ENCODE measurements at regions not wholly inside any gene's neighbourhood (a gene's known extent, or its start where the extent isn't known, plus 50 kb on each side); places are given as distances from the start of the nearest gene placed in this dataset.
"Not testable (repeated sequence)": the region's sequence is repeated elsewhere in the genome, so short reads cannot be mapped to it uniquely, and the experiment has no call there.

DNA sequence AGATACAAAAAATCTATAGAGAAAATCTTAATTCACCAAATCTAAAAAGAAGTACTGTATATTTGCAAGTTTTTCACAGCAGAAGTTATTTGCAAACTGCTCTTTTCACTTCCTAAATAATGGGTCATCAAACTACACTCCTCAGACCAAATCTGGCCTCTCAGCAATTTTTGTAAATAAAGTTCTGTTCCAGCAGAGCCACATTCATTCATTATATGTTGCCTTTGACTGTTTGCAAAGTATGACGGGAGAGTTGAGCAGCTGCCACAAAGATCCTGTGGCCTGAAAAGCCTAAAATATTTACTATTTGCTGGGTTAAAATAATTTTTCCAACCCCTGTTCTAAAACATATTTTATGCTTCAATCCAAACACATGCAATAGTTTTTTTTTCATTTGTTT is 1222.3 kb upstream of the SEL1L start:
- intact Hi-C loops (cut with DNase I): no loop called here
- peak in 1 of 10 donors; percentile 12 for DNase-seq

DNA sequence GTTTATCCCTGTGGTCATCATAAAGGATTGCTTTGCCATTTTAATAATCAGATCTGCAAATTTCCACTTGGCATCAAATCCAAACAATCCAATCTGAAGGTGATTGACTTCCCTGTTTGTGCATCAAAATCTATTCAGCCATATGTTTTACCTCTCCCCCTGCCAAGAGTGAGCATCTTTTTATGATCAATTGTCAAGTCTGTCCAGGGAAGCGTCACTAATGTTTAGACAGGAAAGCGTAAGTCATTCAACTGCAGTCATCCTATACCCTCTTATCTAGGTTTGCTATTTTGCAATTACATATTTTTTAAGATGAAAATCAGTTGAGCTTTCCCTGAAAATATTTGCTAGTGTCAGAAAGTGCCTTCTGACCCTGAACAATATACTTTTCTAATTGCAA is 1224.1 kb upstream of the SEL1L start:
- intact Hi-C loops (cut with DNase I): no loop called here

DNA sequence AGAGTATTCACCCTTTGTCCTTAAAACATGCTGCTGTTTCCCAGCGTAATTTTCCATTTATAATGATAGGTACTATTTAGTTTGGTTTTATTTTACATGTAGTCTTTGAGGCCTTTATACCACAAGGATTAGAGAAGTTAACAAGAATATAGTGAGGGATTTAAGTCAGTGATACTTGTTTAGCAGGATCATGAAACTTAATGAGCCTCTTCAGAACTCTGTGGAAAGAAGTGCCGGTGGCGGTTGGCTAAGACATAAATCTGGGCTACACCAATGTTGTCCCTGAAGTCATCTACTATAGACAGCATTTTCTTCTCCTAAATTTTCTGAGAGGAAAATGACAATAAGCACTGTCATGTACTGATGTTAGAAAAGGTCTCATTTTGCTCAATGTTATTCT is 1226.0 kb upstream of the SEL1L start:
- no peak for DNase-seq
- intact Hi-C loops (cut with DNase I): no loop called here

More for the DNA sequence above, 1224.1 kb upstream of the SEL1L start:
- DNase-seq: no peak

DNA sequence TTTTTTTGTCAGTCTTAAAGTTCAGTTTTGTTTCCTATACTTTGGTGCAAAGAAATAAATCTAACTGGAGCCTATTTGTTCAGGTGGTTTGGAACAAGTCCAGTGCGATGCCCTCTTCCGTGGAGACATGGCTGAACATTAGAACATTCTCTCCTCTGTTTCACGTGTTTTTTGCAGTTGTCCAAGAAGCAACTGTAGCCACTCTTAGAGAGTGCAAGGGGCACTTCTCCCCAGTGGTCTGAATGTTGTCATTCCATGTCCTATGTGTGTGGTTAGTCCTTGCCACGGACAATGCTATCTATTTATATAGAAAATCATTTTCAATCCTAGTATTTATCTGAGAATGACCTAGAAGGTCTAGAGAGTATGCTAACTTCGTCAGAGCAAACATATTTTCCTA is 1232.5 kb upstream of the SEL1L start:
- intact Hi-C loops (cut with DNase I): no loop called here
- no peak for DNase-seq

DNA sequence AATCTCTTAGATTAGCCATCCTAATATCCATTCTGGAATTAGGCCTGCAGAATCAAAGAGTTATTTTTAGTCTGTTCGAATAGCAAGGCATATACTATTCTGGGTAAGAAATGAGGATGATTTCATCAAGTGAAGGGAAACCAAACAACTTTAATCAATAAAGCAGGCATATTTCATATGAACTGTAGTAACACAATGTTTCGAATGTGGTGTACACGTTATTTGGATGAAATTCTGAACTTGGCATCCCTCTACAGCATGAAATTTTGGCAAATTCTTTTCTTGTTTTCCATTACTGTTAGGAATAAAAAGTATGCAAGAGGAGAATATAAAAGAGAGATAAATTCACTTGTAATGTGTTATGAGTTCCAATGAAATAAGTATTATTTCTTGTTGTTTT is 1233.3 kb upstream of the SEL1L start:
- intact Hi-C loops (cut with DNase I): no loop called here
- no peak for DNase-seq

DNA sequence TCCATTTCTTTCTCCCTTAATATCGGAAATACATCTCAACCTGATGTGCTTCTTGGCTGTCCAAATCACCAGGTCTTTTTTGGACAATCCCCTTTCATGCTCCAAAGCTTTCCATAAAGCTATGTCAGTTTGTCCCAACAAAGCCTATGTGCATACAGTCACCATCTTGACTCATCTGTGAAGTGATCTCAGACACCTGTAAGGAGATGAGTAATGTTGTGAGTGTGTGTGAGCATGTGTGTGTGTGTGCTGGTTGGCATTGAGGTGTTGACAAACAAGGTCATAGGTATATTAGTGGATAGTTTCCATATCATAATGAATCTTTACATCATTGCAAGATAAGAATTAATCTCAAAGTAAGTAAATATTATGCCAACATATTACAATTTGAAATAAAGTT is 1243.3 kb upstream of the SEL1L start:
- DNase-seq: no peak
- intact Hi-C loops (cut with DNase I): no loop called here

DNA sequence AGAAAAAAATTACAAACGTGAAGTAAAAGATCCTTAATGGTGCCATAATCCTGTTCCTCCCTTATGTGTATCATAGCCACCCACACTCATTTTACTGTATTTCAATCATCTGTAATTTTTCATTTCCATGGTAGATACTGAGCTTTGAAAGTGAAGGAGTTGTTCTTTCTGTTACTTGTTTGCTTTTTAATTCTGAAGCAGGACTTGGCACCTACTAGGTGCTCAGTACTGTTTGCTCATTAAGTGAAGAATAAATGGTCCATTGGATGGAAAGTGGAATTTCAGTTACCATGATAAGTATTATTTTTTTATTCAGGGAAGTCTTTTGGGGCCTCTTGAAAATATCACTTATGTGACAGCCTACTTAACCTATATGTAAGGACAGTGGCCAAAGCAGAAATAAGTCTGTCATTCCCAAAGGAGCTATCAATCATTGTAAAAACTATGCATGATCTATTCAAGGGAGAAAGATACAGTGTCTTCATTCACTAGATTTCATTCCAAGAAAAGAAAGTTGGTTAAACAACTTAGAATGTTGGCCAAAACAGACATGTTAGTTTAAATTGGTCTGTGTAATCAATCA is 1244.4 kb upstream of the SEL1L start:
- intact Hi-C loops (cut with DNase I): no loop called here
- DNase-seq: no peak

DNA sequence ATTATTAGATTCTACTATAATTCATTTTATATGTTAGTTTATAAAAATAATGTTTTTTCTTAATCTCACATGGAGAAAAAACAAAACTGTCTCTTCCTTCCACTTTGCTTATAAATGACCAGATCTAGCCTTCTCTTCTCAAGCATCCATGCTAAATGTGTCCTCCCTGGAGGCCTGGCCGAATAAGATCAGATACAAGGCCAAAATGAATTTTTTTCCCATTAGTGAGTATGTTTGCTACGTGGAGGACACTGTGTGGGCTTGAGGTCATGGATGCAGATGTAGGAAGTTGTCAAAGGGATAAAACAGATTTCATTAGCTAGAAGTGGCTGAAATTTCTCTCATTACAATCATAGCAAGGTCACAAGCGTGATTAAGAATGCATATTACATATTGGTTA is 1244.9 kb upstream of the SEL1L start:
- no peak for DNase-seq
- intact Hi-C loops (cut with DNase I): no loop called here

DNA sequence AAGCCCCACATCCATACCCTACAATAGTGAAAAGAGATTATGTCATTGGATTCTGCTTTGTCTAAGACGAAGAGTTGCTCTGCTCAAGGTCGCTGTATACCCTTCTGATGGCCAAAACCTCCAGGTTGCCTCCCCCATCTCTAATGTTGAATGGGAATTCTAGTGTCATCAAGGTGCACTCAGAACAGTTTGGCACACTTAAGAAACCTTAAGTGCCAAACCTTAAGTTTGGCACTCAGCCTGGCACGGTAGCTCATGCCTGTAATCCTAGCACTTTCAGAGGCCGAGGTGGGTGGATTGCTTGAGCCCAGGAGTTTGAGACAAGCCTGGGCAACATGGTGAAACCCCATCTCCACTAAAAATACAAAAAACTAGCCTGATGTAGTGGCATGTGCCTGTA is 1245.6 kb upstream of the SEL1L start:
- no peak for DNase-seq
- intact Hi-C loops (cut with DNase I): no loop called here

DNA sequence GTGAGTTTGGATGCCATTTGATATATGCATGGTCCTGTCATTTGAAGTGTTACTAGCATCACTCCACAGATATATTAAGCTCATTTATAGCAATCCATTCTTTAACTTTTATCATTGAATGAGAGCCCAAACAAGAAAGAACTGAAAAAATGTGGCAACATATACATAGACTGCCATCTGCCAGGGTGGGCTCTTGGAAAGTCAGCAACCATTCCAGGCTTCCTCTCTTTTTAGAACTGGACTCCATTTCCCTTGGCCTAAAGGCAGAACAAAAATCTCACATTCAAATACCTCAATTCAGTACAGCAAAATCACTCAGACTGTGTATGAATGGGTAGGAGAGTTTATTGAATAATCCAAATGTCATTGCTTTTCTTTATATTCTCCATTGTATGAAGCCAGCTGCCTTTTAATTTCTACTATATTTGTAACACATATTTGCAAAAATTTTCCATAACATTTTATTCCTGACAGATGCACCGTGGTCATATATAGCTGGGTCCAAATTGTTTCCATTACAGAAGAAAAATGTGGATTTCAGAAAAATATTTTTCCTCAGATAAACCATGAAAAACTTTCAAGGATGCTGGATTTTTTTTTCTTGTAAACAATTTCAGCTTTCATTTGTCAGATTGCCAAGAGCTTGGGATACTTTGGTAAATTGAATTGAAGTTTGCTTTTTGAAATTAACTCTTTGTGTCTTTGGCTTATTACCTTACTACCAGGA is 1252.3 kb upstream of the SEL1L start:
- intact Hi-C loops (cut with DNase I): no loop called here

DNA sequence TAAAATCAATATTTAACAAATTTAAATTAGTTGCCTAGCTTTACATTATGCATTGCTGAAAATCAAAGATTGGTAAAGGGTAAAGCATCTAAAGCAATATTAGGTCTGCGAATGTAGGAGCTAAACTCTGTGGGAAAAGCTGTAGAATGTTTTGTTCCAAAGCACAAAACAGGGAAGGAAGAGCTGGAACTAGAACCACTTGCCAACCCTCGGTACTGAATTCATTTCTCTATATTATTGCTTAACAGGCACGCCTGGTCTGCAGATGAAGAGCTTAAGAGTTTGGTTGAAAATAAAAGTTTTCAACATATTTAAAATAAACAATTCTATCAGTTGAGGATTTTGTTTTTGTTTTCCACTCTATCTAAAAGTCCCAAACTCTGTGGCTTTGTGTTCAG is 1252.8 kb upstream of the SEL1L start:
- DNase-seq: no peak
- intact Hi-C loops (cut with DNase I): no loop called here

More for the DNA sequence above, 1252.3 kb upstream of the SEL1L start:
- DNase-seq: no peak

DNA sequence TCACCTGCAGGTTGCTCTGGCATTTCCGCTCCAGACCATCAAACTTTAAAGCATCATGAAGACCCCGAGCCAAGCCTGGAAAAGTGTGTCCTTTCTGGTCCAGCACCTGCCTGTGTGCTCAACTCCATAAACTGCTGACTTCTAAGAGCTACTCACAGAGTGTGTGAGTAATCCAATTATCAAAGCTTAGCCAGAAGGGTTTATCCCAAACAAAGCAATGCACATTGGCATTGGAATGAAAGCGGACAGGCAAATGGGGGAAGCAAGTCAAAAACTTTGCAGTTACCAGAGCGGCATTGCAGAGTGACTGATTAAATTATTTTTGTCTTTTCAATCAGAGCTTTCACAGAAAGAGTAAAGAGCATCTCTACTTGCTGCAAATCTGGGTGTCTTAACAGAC is 1262.4 kb upstream of the SEL1L start:
- no peak for DNase-seq

DNA sequence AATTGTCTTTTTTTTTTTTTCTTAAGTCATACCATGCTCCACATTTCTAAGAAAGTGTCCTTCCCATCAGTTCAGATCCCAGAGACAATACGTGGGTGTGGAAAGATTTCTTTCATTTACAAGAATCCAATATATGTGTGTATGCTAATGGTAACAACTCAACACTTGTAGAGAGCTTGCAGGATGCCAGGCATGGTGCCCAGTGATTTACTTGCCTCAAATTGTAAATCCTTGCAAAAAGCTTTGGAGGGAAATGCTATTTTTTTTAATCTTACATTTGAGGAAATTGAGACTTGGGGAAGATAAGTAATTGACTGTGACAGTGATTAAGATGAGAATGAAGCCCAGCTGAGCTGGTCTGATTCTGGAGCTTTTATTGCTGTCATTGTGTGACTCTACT is 1264.6 kb upstream of the SEL1L start:
- peak in 2 of 10 donors; percentile 4 to 12 for DNase-seq
- intact Hi-C loops (cut with DNase I): no loop called here

More for the DNA sequence above, 1262.4 kb upstream of the SEL1L start:
- intact Hi-C loops (cut with DNase I): no loop called here

DNA sequence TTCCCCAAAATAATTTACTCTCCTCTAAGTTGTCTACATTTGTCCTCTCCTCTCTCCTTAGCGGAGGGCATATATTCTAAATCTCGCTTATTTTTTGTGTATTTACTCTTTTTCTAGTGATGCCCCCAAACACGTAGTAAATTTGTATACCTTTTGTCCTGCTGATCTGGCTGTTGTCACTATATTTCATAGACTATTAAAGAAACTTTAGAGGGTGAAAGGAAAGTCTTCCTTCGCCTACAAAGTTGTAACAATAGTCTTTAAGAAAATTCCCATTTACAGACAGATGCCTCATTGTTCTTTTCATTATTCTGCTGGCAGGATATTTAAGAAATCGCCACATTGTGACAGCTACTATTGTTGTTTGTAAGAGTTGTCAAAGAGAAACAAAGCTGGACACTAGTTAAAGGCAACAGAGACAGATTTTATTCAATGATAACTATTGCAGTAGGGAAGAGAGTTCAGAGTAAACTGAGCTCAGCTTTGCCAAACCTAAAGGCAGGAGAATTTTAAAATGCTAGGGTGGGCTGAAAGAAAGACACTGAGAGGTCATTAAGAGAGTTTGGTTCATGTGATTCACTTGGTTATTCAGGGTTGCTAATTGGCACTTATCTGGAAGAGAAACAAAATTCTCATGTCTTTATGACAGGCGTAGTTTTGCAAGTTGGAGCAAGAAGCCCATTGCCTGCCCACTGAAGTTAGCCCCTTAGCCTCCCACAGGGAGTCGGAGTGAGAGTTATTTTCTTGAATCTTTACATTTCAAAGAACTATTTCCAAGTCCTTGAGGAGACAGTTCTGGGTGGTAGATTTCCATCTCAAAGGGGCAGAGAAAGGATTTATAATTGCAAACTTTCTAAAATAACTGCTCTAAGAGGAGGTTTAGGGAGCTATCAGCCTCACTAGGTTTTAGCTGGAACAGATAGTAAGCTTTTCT is 1272.5 kb upstream of the SEL1L start:
- intact Hi-C loops (cut with DNase I): no loop called here
- no peak for DNase-seq

DNA sequence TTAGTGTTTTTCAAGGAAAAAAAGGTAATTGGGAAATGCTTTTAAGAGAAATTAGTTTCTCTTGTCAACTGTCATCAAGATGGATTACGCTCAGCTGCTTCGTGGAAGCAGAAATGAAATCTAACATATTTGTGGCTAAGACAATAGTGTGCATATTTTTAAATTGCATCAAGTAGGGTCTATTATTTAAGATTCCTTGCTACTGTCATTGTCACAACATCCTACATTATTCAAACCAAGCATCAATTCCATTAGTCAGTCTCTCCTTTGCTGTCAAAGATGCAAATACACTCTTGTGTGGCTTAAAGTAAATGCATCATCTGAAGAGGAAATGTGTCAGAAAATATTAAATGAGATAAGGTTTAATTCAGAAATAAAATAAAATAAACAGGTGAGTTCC is 1277.6 kb upstream of the SEL1L start:
- intact Hi-C loops (cut with DNase I): no loop called here
- no peak for DNase-seq

DNA sequence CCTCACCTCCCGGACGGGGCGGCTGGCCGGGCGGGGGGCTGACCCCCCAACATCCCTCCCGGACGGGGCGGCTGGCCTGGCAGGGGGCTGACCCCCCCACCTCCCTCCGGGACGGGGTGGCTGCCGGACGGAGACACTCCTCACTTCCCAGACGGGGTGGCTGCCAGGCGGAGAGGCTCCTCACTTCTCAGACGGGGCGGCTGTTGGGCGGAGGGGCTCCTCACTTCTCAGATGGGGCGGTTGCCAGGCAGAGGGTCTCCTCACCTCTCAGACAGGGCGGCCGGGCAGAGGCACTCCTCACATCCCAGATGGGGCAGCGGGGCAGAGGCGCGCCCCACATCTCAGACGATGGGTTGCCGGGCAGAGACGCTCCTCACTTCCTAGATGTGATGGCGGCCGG is 1280.7 kb upstream of the SEL1L start:
- intact Hi-C loops (cut with DNase I): not testable (repeated sequence)
- DNase-seq: peak in 2 of 10 donors; percentile 74 to 76

DNA sequence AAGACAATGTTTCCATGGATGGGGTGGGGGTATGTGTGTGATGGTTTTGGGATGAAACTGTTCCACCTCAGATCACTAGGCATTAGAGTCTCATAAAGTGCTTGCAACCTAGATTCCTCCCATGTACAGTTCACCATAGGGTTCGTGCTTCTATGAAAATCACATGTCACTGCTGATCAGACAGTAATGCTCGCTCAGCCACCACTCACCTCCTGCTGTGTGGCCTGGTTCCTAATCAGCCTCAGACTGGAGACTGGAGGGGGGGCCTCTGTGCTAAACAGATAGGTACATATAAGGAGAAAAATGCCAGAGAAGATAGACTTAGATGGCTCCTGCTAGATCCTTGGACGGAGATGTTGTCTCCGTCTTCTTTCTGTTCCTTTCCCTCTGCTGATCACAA is 1296.9 kb upstream of the SEL1L start:
- no peak for DNase-seq

DNA sequence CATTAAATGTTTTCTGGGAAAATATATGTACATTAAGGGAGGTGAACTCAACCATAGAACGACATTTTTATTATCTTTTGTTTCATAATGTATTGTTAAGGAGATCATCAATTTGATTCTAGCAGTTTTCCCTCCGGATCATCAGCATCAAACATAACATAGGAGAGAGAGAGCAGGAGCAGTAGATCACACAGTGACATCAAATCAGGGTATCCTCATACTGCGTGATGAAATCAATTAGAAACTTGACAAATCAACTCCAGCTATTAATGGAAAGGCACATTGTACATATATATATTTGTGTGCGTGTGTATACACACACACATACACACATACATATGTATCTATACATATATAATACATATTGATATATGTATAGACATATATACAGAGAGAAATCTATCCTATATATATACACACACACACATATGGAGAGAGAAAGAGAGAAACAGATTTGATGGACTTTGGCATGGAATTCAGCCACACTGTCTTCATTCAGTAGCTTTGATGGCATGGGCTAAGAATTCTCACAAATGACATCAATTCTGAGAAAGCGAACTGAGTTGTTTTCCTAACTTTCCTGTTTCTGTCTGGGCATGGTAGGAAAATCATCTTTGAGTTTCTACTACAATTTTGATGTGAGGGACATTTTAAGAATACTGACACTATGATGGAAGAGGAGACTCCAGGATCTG is 1302.8 kb upstream of the SEL1L start:
- intact Hi-C loops (cut with DNase I): no loop called here
- no peak for DNase-seq

More for the DNA sequence above, 1296.9 kb upstream of the SEL1L start:
- intact Hi-C loops (cut with DNase I): no loop called here

DNA sequence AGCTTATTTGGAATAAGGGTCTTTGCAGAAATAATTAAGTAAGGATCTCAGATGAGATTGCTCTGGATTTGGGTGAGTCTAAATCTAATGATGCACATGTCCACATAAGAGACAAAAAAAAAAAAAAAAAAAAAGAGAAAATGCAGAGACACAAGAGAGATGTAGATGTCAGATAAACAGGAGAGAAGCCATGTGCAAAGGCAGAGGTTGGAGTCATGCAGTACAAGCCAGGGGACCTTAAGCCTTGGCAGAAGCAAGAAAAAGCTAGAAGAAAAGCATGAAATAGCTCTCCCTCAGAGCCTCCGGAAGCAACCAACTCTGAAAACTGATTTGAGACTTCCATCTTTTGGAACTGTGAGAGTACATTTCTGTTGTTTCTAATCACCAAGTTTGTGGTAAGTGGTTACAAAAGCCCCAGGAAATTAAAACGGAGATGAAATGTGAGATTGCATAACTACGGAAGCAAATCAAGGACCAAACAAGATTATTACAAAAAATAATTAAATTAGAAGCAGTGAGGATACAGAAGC is 1304.0 kb upstream of the SEL1L start:
- intact Hi-C loops (cut with DNase I): no loop called here
- DNase-seq: no peak

DNA sequence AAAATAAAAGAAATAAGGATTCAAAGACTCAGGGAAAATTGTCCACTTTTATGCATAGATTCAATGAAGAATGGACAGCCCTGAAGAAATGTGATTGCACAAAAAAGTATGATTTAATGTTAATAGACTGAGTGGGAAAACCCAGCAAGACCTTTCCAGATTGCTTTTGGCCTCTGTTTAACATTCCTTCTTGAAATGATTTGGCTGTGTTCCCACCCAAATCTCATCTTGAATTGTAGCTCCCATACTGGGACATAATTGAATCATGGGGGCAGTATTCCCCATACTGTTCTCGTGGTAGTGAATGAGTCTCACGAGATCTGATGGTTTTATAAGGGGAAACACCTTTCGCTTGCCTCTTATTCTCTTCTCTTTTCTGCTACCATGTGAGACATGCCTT is 1316.9 kb upstream of the SEL1L start:
- no peak for DNase-seq
- intact Hi-C loops (cut with DNase I): no loop called here

DNA sequence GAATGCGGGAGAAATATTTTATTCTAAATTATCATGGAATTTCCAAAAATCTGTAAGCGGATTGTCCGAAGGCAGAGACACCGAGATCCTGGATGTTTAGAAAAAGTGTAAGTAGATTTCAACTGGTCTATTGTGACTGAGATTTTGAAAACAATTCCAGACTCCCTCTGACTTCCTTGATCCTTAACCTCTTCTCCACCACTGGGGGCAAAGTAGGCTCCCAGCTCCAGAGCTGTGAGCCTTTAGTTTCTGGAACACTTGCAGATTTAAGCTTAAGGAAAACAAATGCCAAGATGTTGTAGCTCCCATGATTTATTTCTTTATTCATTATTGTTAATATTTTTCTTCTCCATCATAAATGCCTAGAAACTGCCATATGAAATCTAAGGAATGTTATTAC is 1320.5 kb upstream of the SEL1L start:
- intact Hi-C loops (cut with DNase I): no loop called here
- no peak for DNase-seq

All from posterior cingulate gyrus (tissue), 11 donors.